ENCODE measurements at regions not wholly inside any gene's neighbourhood (a gene's known extent, or its start where the extent isn't known, plus 50 kb on each side); places are given as distances from the start of the nearest gene placed in this dataset.

GRCh38 chr14:101446387-101446969 lies 114.8 kb upstream of the DIO3 start:
- CTCF ChIA-PET (ENCODE audit: low intra/inter-chr PET ratio, low total read pairs): no interaction called here
- no peak for FAIRE-seq
- Histone ChIP-seq H3K4me2 (ENCODE audit: low read depth, low read length) (no peak overlapping the region), H3K4me3 (replicated peaks in 1 of 3; ENCODE audit: insufficient read depth in 1 of 3, low read depth in 2 of 3, low read length in 3 of 3) (no peak overlapping the region), H2AFZ (ENCODE audit: low read length) (no peak overlapping the region), H3K9me3 (ENCODE audit: low read length) (no peaks in the 10 kb centered on the region), H3K36me3 (replicated peaks in 1 of 2; ENCODE audit: control insufficient read depth in 1 of 2, insufficient read depth in 2 of 2, low read length in 2 of 2) (no peaks in the 10 kb centered on the region), H3K79me2 (ENCODE audit: insufficient read depth, low read length) (no peaks in the 10 kb centered on the region), H4K20me1 (ENCODE audit: insufficient read depth, low read length) (no peaks in the 10 kb centered on the region), H3K4me1 (ENCODE audit: insufficient read depth, low read length) (no peaks in the 10 kb centered on the region), H3K27me3 (ENCODE audit: control insufficient read depth in 1 of 2, insufficient read depth in 2 of 2, low read length in 2 of 2) (peaks cover 3 to 20% of the 10 kb centered on the region in 2 experiments; a peak in 3 of 5 replicates), H3K27ac (ENCODE audit: extremely low read length, insufficient read depth, low read length) (no peak overlapping the region), H3K9ac (ENCODE audit: insufficient read depth, low read depth, low read length) (no peak overlapping the region)
- DNase-seq (ENCODE audit: low spot score): no peak
- intact Hi-C loops (cut with micrococcal nuclease; ENCODE audit: unreplicated experiment): no loop called here
- in situ Hi-C loops (cut with HindIII; ENCODE audit: extremely low pct_ligation_motif_present, low pct_unique_long_range_greater_than_20kb): no loop called here
- BruUV-seq (replicated peaks): no TSS peak
- POLR2A ChIA-PET: no interaction called here
- TF ChIP-seq ZSCAN12 (CRISPR knock-in tag; IDR thresholded peaks at IDR 0.05): no peak
- TF ChIP-seq ZNF282 (IDR thresholded peaks at IDR 0.05; ENCODE audit: partially characterized antibody): no peak
- TF ChIP-seq ETV6 (CRISPR knock-in tag; conservative IDR thresholded peaks at IDR 0.05): no peak
- TF ChIP-seq, protein P1, sequence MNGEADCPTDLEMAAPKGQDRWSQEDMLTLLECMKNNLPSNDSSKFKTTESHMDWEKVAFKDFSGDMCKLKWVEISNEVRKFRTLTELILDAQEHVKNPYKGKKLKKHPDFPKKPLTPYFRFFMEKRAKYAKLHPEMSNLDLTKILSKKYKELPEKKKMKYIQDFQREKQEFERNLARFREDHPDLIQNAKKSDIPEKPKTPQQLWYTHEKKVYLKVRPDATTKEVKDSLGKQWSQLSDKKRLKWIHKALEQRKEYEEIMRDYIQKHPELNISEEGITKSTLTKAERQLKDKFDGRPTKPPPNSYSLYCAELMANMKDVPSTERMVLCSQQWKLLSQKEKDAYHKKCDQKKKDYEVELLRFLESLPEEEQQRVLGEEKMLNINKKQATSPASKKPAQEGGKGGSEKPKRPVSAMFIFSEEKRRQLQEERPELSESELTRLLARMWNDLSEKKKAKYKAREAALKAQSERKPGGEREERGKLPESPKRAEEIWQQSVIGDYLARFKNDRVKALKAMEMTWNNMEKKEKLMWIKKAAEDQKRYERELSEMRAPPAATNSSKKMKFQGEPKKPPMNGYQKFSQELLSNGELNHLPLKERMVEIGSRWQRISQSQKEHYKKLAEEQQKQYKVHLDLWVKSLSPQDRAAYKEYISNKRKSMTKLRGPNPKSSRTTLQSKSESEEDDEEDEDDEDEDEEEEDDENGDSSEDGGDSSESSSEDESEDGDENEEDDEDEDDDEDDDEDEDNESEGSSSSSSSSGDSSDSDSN (CRISPR knock-in tag; IDR thresholded peaks at IDR 0.05): no peak
- TF ChIP-seq NR2F2 (IDR thresholded peaks at IDR 0.05; ENCODE audit: borderline replicate concordance, low read depth): no peak
- no peak for TF ChIP-seq ZNF276 (CRISPR knock-in tag; IDR thresholded peaks at IDR 0.05; ENCODE audit: low read depth)
- no peak for TF ChIP-seq CREB1 (IDR thresholded peaks at IDR 0.05)
- no peak for TF ChIP-seq CREB1 (CRISPR knock-in tag; IDR thresholded peaks at IDR 0.05)
- TF ChIP-seq MYC (CRISPR knock-in tag; IDR thresholded peaks at IDR 0.05; ENCODE audit: borderline replicate concordance): no peak
- TF ChIP-seq ZKSCAN5 (CRISPR knock-in tag; IDR thresholded peaks at IDR 0.05): no peak
- TF ChIP-seq HOXA7 (CRISPR knock-in tag; IDR thresholded peaks at IDR 0.05): no peak
- TF ChIP-seq ATF7-NPFF (CRISPR knock-in tag; IDR thresholded peaks at IDR 0.05; ENCODE audit: low read depth): no peak
- TF ChIP-seq, protein P2, sequence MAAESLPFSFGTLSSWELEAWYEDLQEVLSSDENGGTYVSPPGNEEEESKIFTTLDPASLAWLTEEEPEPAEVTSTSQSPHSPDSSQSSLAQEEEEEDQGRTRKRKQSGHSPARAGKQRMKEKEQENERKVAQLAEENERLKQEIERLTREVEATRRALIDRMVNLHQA (CRISPR knock-in tag; IDR thresholded peaks at IDR 0.05): no peak
- TF ChIP-seq IRX3 (CRISPR knock-in tag; IDR thresholded peaks at IDR 0.05; ENCODE audit: borderline replicate concordance, low read depth): no peak
- TF ChIP-seq AHR (CRISPR knock-in tag; IDR thresholded peaks at IDR 0.05): no peak
- no peak for TF ChIP-seq ZNF337 (CRISPR knock-in tag; IDR thresholded peaks at IDR 0.05; ENCODE audit: borderline replicate concordance, low read depth)
- ATAC-seq: no peak
- WGBS (ENCODE audit: low lambda C conversion rate): 48% methylated on average over 9 of the region's 10 CpGs
